HG02943 (cell line): ENCODE measurements at regions not wholly inside any gene's neighbourhood (a gene's known extent, or its start where the extent isn't known, plus 50 kb on each side); places are given as distances from the start of the nearest gene placed in this dataset.
"Not testable (repeated sequence)": the region's sequence is repeated elsewhere in the genome, so short reads cannot be mapped to it uniquely, and the experiment has no call there.

Source experiments
- ATAC-seq: cut with Tn5 transposase; IDR thresholded peaks from one replicate; pipeline ENCODE4 v1.9.1; 2021; ENCODE audit warnings: mild to moderate bottlenecking, low read depth, moderate library complexity; ENCODE audit not compliant: unreplicated experiment

- ATAC-seq = peak; percentile 100
Measured at GRCh38 chr1:223992456-223993246, 121.3 kb upstream of the FBXO28 start.

- not testable (repeated sequence) for ATAC-seq
Measured at GRCh38 chr1:223991297-223991857, 122.5 kb upstream of the FBXO28 start.

- ATAC-seq = not testable (repeated sequence)
Measured at GRCh38 chr1:223961985-223962384, 116.2 kb upstream of the TP53BP2 start.

GRCh38 chr1:223952801-223953200 lies 107.1 kb upstream of the TP53BP2 start:
- ATAC-seq = not testable (repeated sequence)

GRCh38 chr1:223951551-223951950 lies 105.8 kb upstream of the TP53BP2 start:
- ATAC-seq = not testable (repeated sequence)

GRCh38 chr1:223949944-223950343 lies 104.2 kb upstream of the TP53BP2 start:
- ATAC-seq = not testable (repeated sequence)

GRCh38 chr1:223948041-223948440 lies 102.3 kb upstream of the TP53BP2 start:
- not testable (repeated sequence) for ATAC-seq

GRCh38 chr1:223936592-223936991 lies 90.8 kb upstream of the TP53BP2 start:
- ATAC-seq = not testable (repeated sequence)

- ATAC-seq = not testable (repeated sequence)
Measured at GRCh38 chr1:223931476-223931875, 85.7 kb upstream of the TP53BP2 start.

- not testable (repeated sequence) for ATAC-seq
Measured at GRCh38 chr1:223920805-223921204, 75.1 kb upstream of the TP53BP2 start.

GRCh38 chr1:223915476-223915875 lies 69.7 kb upstream of the TP53BP2 start:
- not testable (repeated sequence) for ATAC-seq

- ATAC-seq = not testable (repeated sequence)
Measured at GRCh38 chr1:223913715-223914114, 68.0 kb upstream of the TP53BP2 start.

GRCh38 chr1:223907943-223908587 lies 62.3 kb upstream of the TP53BP2 start:
- ATAC-seq = not testable (repeated sequence)

GRCh38 chr1:223903221-223903620 lies 57.5 kb upstream of the TP53BP2 start:
- not testable (repeated sequence) for ATAC-seq

- ATAC-seq = not testable (repeated sequence)
Measured at GRCh38 chr1:223899775-223900174, 54.0 kb upstream of the TP53BP2 start.

- ATAC-seq = not testable (repeated sequence)
Measured at GRCh38 chr1:223897097-223897496, 51.4 kb upstream of the TP53BP2 start.

GRCh38 chr1:223895950-223896349 lies 50.2 kb upstream of the TP53BP2 start:
- not testable (repeated sequence) for ATAC-seq
